HEK293T (cell line): ENCODE measurements at regions not wholly inside any gene's neighbourhood (a gene's known extent, or its start where the extent isn't known, plus 50 kb on each side); places are given as distances from the start of the nearest gene placed in this dataset.

Experiments used
- CTCF ChIA-PET: fragments of 350-600 bp; formaldehyde crosslinking; extraction: SDS; loops from one replicate; lab custom pipeline; 2021; ENCODE audit warnings: antibody characterized with exemption, inconsistent platforms; lab: Yijun Ruan, JAX
- POLR2A ChIA-PET: fragments of 350-600 bp; formaldehyde crosslinking; extraction: SDS; loops from one replicate; lab custom pipeline; 2020; ENCODE audit warnings: antibody characterized with exemption, inconsistent platforms; lab: Yijun Ruan, JAX
- DNase-seq: peaks from one replicate; pipeline ENCODE4 v3.0.0; 2012; ENCODE audit warnings: mixed read lengths; ENCODE audit errors: extremely low spot score
- ARNT ChIP-seq: fragments of 450-650 bp; IDR thresholded peaks from 2 replicates; pipeline ENCODE4 v1.6.1; 2017; ENCODE audit warnings: mild to moderate bottlenecking
- BHLHE40 ChIP-seq: fragments of 450-650 bp; IDR thresholded peaks from 2 replicates; pipeline ENCODE4 v1.6.1; 2016; ENCODE audit warnings: mild to moderate bottlenecking, moderate library complexity, borderline replicate concordance
- CTBP1 ChIP-seq: fragments of 450-650 bp; IDR thresholded peaks from 2 replicates; pipeline ENCODE4 v1.6.1; 2016; ENCODE audit warnings: borderline replicate concordance
- ELF4 ChIP-seq: fragments of 450-650 bp; IDR thresholded peaks from 2 replicates; pipeline ENCODE4 v1.6.1; 2017; ENCODE audit warnings: antibody characterized with exemption
- FOXA1 ChIP-seq: fragments of 450-650 bp; IDR thresholded peaks from 2 replicates; pipeline ENCODE4 v1.6.1; 2016; ENCODE audit warnings: mild to moderate bottlenecking
- FOXK2 ChIP-seq: fragments of 450-650 bp; IDR thresholded peaks from 2 replicates; pipeline ENCODE4 v1.6.1; 2016; ENCODE audit warnings: mild to moderate bottlenecking
- FOXM1 ChIP-seq: fragments of 450-650 bp; IDR thresholded peaks from 2 replicates; pipeline ENCODE4 v1.6.1; 2017; ENCODE audit warnings: mild to moderate bottlenecking, borderline replicate concordance
- HDGF ChIP-seq: fragments of 450-650 bp; IDR thresholded peaks from 2 replicates; pipeline ENCODE4 v1.6.1; 2017; ENCODE audit warnings: antibody characterized with exemption, borderline replicate concordance
- L3MBTL2 ChIP-seq: fragments of 450-650 bp; conservative IDR thresholded peaks from 2 replicates; pipeline ENCODE4 v1.6.1; 2016; ENCODE audit warnings: mild to moderate bottlenecking
- LEF1 ChIP-seq: fragments of 450-650 bp; IDR thresholded peaks from 2 replicates; pipeline ENCODE4 v1.6.1; 2017; ENCODE audit warnings: mild to moderate bottlenecking, borderline replicate concordance
- NFRKB ChIP-seq: fragments of 450-650 bp; IDR thresholded peaks from 2 replicates; pipeline ENCODE4 v1.6.1; 2016; ENCODE audit warnings: mild to moderate bottlenecking, moderate library complexity
- SP1 ChIP-seq: fragments of 450-650 bp; IDR thresholded peaks from 2 replicates; pipeline ENCODE4 v1.6.1; 2017
- SUZ12 ChIP-seq: fragments of 450-650 bp; IDR thresholded peaks from 2 replicates; pipeline ENCODE4 v1.6.1; 2016; ENCODE audit warnings: mild to moderate bottlenecking
- TARDBP ChIP-seq: fragments of 450-650 bp; IDR thresholded peaks from 2 replicates; pipeline ENCODE4 v1.6.1; 2016
- ZNF384 ChIP-seq: fragments of 450-650 bp; IDR thresholded peaks from 2 replicates; pipeline ENCODE4 v1.6.1; 2016
- TF ChIP-seq, protein P1 (sequence below): fragments of 450-650 bp; IDR thresholded peaks from 2 replicates; pipeline ENCODE4 v1.6.1; 2016

DNA sequence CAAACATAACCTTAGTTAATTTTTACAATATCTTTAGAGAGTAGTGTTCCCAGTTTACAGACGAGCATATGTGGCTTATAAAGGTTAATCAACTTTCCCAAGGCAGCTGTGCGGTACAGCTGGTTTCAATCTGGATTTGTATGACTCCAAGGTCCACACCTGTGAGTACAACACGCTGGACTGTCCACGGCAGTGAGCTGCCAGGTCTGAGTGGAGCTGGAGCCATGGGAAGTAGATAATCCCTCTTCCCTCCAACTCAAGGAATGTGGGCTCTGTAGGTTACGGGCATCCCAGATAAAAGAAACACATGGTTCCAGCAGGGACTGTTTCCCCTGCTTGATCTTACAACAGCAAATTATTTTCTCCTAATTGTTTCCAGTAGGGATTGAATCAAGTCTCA, 102.2 kb downstream of the SOD2 start:
- DNase-seq = no peak
- CTCF ChIA-PET = no interaction called here
- POLR2A ChIA-PET = no interaction called here
- no peak for TF ChIP-seq CTBP1
- no peak for TF ChIP-seq ELF4
- TF ChIP-seq SUZ12 = no peak

DNA sequence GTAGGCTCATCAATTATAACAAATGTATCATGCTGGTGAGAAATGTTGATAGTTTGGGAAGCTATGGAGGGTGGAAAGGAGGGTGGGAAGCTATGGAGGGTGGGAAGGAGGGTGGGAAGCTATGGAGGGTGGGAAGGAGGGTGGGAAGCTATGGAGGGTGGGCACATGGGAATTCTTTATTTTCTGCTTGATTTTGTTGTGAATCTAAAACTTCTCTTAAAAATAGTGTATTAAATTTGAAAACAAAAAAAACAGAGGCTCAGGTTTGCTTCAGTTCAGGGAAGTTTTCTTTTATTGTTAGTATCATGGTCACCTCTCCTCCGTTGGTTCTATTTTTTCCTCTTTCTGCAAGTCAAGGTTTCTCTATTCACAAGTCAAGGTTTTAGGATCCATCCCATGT, 106.4 kb downstream of the SOD2 start:
- no peak for DNase-seq
- ChIA-PET CTCF (no interaction called here), POLR2A (no interaction called here)
- no peak for TF ChIP-seq HDGF
- no peak for TF ChIP-seq SP1
- no peak for TF ChIP-seq TARDBP
- TF ChIP-seq NFRKB = no peak
- no peak for TF ChIP-seq ZNF384
- no peak for TF ChIP-seq CTBP1
- no peak for TF ChIP-seq ELF4
- TF ChIP-seq BHLHE40 = no peak
- no peak for TF ChIP-seq L3MBTL2
- no peak for TF ChIP-seq LEF1
- TF ChIP-seq, protein P1, sequence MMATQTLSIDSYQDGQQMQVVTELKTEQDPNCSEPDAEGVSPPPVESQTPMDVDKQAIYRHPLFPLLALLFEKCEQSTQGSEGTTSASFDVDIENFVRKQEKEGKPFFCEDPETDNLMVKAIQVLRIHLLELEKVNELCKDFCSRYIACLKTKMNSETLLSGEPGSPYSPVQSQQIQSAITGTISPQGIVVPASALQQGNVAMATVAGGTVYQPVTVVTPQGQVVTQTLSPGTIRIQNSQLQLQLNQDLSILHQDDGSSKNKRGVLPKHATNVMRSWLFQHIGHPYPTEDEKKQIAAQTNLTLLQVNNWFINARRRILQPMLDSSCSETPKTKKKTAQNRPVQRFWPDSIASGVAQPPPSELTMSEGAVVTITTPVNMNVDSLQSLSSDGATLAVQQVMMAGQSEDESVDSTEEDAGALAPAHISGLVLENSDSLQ = no peak
- no peak for TF ChIP-seq SUZ12
- TF ChIP-seq ARNT = no peak
- TF ChIP-seq FOXM1 = no peak
- TF ChIP-seq FOXA1 = no peak
- no peak for TF ChIP-seq FOXK2

DNA sequence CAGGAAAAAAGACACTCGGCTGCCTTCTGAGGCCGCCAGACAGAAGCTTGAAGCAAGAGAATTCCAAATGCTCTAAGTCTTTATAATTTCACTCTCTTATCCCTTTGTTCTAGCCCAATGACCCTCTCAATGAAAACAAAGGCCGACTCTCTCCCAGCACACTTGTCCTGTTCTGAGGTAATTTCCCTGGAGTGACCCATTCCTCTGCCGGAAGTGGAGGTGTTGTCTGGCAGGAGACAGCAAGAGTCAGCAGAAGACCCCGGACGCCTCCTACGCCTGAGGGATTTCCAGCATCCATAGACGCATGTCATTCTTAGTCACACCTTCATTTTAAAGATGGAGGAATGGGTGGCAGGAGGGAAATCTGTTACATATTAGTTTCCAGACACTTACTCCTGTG, 110.3 kb downstream of the SOD2 start:
- POLR2A ChIA-PET = no interaction called here
- TF ChIP-seq FOXM1 = no peak
- no peak for TF ChIP-seq ZNF384
- no peak for TF ChIP-seq ARNT
- TF ChIP-seq L3MBTL2 = no peak
- TF ChIP-seq FOXA1 = no peak
- TF ChIP-seq, protein P1 = no peak
- TF ChIP-seq LEF1 = no peak
- no peak for TF ChIP-seq TARDBP
- no peak for TF ChIP-seq HDGF
- TF ChIP-seq CTBP1 = no peak
- TF ChIP-seq SUZ12 = no peak
- no peak for TF ChIP-seq BHLHE40
- no peak for TF ChIP-seq FOXK2
- no peak for TF ChIP-seq NFRKB
- CTCF ChIA-PET = no interaction called here
- no peak for DNase-seq

DNA sequence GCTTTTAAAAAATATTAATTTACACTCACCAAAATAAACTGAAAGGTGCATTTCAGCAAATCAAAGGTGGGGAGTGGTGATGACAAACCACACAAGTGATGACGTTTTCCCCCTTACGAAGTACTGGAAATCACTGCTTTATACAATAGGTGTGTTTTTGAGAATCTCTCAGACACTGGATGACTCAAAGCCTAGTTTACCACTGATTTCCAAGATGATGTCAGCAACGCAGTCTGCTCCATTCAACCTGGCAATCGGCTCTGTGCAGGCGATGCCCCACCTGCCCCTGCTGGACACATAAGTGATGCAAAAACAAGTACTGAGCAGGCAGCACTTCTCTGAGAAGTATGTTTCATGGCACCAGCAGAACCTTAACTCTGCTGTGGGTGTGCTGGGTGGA, 114.4 kb downstream of the SOD2 start:
- no peak for DNase-seq
- POLR2A ChIA-PET = no interaction called here
- no peak for TF ChIP-seq LEF1
- no peak for TF ChIP-seq FOXM1
- CTCF ChIA-PET = no interaction called here

DNA sequence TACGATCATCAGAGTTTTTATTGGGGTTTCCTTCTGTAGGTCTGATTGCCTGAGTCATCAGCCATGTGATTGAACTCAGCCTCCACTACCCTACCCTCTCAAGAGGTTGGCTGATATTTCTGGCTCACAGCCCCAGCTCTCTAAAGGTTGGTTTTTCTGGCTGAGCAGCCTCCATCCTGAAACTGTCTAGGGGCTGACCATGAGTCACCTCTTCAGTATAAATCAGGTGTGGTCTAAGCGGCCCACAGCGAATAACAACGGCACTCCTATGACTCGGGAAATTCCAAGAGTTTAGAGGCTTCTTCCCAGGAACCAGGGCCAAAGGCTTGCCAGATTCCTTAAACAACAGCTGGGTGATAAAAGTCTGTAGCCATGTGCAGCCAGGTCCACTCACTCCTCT, 115.5 kb downstream of the SOD2 start:
- CTCF ChIA-PET = no interaction called here
- POLR2A ChIA-PET = no interaction called here
- no peak for DNase-seq
- TF ChIP-seq ELF4 = no peak
- no peak for TF ChIP-seq SP1
- no peak for TF ChIP-seq L3MBTL2
- no peak for TF ChIP-seq FOXK2
- TF ChIP-seq ZNF384 = no peak
- no peak for TF ChIP-seq FOXM1
- TF ChIP-seq BHLHE40 = no peak
- no peak for TF ChIP-seq CTBP1
- no peak for TF ChIP-seq HDGF
- TF ChIP-seq, protein P1 = no peak

DNA sequence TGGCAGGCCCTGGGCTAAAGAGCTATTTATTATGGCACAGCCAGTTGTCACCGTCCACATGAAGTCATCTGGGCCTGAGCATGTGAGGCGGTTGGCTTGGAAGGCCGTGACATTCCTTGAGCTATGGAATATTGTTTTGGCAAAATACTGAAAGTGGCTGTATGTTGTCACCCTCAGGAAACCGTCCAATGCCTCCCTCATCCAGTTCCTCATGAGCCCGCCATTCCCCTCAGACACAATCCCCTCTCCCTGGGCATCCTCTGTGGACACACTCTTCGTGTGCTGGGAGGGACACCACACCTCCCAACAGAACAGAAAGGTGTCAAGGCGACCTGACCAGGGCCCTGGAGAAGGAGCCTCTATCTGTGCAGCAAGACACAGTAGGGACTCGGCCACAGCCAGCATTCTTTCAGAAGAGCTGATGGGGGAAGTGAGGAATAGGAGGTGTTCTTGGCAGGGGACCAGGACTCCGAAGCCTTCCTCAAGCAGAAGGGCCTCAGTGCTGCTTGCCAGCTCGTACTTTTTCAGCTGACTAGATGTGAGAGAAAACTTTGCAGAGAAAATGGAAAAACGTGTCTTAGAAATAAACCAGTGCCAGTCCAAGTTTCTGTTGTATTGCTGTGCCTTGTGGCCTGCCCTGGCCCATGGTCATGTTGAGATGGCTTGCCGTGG, 120.5 kb downstream of the SOD2 start:
- DNase-seq = no peak
- POLR2A ChIA-PET = no interaction called here
- CTCF ChIA-PET = no interaction called here
- TF ChIP-seq LEF1 (no peak), SUZ12 (no peak), ELF4 (no peak), HDGF (no peak), NFRKB (no peak), L3MBTL2 (no peak), FOXA1 (no peak), ZNF384 (no peak), ARNT (no peak), FOXM1 (no peak), FOXK2 (no peak), SP1 (no peak), CTBP1 (no peak), TARDBP (no peak), BHLHE40 (no peak)
- TF ChIP-seq, protein P1 = no peak
